ENCODE measurements at regions not wholly inside any gene's neighbourhood (a gene's known extent, or its start where the extent isn't known, plus 50 kb on each side); places are given as distances from the start of the nearest gene placed in this dataset.

GRCh38 chr14:104368751-104369100 is 210.8 kb upstream of the C14orf180 start:
- 89% methylated on average over 9 of the region's 9 CpGs for WGBS (ENCODE audit: low lambda C conversion rate, missing lambda C conversion rate)
- Histone ChIP-seq H2AFZ (no peak overlapping the region), H3K27me3 (no peaks in the 10 kb centered on the region), H3K9me3 (ENCODE audit: low read depth) (no peaks in the 10 kb centered on the region), H3K79me2 (no peaks in the 10 kb centered on the region), H3K27ac (no peak overlapping the region), H3K4me1 (ENCODE audit: insufficient read depth) (no peaks in the 10 kb centered on the region), H4K20me1 (ENCODE audit: insufficient read depth, poor library complexity, severe bottlenecking) (no peaks in the 10 kb centered on the region), H3K9me2 (replicated peaks; ENCODE audit: insufficient read depth) (no peaks in the 10 kb centered on the region), H3K36me3 (replicated peaks; ENCODE audit: insufficient read depth, low read depth) (no peaks in the 10 kb centered on the region), H3K4me2 (no peak overlapping the region), H3K4me3 (no peak overlapping the region)
- no peak for DNase-seq (ENCODE audit: low spot score)
- TF ChIP-seq CTCF (IDR thresholded peaks at IDR 0.05; ENCODE audit: poor library complexity) (no peak), EZH2 (IDR thresholded peaks at IDR 0.05; ENCODE audit: borderline replicate concordance) (no peak), EZH2phosphoT487 (IDR thresholded peaks at IDR 0.05; ENCODE audit: low read depth, severe bottlenecking, unreplicated experiment) (no peak)

- H3K27ac ChIP-seq = no peak overlapping the region
- 85% methylated on average over 8 of the region's 8 CpGs for WGBS (ENCODE audit: low lambda C conversion rate, missing lambda C conversion rate)
Measured at GRCh38 chr14:104369208-104369607, 210.4 kb upstream of the C14orf180 start.

GRCh38 chr14:104370256-104370870 is 209.2 kb upstream of the C14orf180 start:
- Histone ChIP-seq H3K27ac (no peak overlapping the region), H2AFZ (no peak overlapping the region), H3K79me2 (no peaks in the 10 kb centered on the region), H3K9me2 (replicated peaks; ENCODE audit: insufficient read depth) (no peaks in the 10 kb centered on the region), H4K20me1 (ENCODE audit: insufficient read depth, poor library complexity, severe bottlenecking) (no peaks in the 10 kb centered on the region), H3K27me3 (no peaks in the 10 kb centered on the region), H3K36me3 (replicated peaks; ENCODE audit: insufficient read depth, low read depth) (no peaks in the 10 kb centered on the region), H3K4me1 (ENCODE audit: insufficient read depth) (no peaks in the 10 kb centered on the region), H3K4me2 (no peak overlapping the region), H3K4me3 (no peak overlapping the region), H3K9me3 (ENCODE audit: low read depth) (no peaks in the 10 kb centered on the region)
- TF ChIP-seq EZH2 (IDR thresholded peaks at IDR 0.05; ENCODE audit: borderline replicate concordance) (no peak), EZH2phosphoT487 (IDR thresholded peaks at IDR 0.05; ENCODE audit: low read depth, severe bottlenecking, unreplicated experiment) (no peak), CTCF (IDR thresholded peaks at IDR 0.05; ENCODE audit: poor library complexity) (peak; percentile 57)
- 68% methylated on average over 22 of the region's 22 CpGs for WGBS (ENCODE audit: low lambda C conversion rate, missing lambda C conversion rate)
- DNase-seq (ENCODE audit: low spot score) = peak; percentile 46

More at GRCh38 chr14:104369208-104369607, 210.4 kb upstream of the C14orf180 start:
- Histone ChIP-seq H3K79me2 (no peaks in the 10 kb centered on the region), H3K4me1 (ENCODE audit: insufficient read depth) (no peaks in the 10 kb centered on the region), H3K27me3 (no peaks in the 10 kb centered on the region), H3K4me3 (no peak overlapping the region), H3K4me2 (no peak overlapping the region), H3K9me3 (ENCODE audit: low read depth) (no peaks in the 10 kb centered on the region), H3K36me3 (replicated peaks; ENCODE audit: insufficient read depth, low read depth) (no peaks in the 10 kb centered on the region), H3K9me2 (replicated peaks; ENCODE audit: insufficient read depth) (no peaks in the 10 kb centered on the region), H4K20me1 (ENCODE audit: insufficient read depth, poor library complexity, severe bottlenecking) (no peaks in the 10 kb centered on the region), H2AFZ (no peak overlapping the region)
- TF ChIP-seq EZH2phosphoT487 (IDR thresholded peaks at IDR 0.05; ENCODE audit: low read depth, severe bottlenecking, unreplicated experiment) (no peak), EZH2 (IDR thresholded peaks at IDR 0.05; ENCODE audit: borderline replicate concordance) (no peak), CTCF (IDR thresholded peaks at IDR 0.05; ENCODE audit: poor library complexity) (no peak)
- DNase-seq (ENCODE audit: low spot score) = no peak
